Midbrain (tissue), 1 donor: ENCODE measurements at regions not wholly inside any gene's neighbourhood (a gene's known extent, or its start where the extent isn't known, plus 50 kb on each side); places are given as distances from the start of the nearest gene placed in this dataset.
"Not testable (repeated sequence)": the region's sequence is repeated elsewhere in the genome, so short reads cannot be mapped to it uniquely, and the experiment has no call there.

Experiments
- DNase-seq: peaks from one replicate; lab custom pipeline; 2025; lab: John Stamatoyannopoulos, UW

- no peak for DNase-seq
Observed at GRCh38 chr14:71536927-71537772, 395.1 kb upstream of the RGS6 start.

- DNase-seq = no peak
Observed at GRCh38 chr14:71538288-71538687, 393.9 kb upstream of the RGS6 start.

- DNase-seq = no peak
Observed at GRCh38 chr14:71538938-71539649, 393.1 kb upstream of the RGS6 start.

DNA sequence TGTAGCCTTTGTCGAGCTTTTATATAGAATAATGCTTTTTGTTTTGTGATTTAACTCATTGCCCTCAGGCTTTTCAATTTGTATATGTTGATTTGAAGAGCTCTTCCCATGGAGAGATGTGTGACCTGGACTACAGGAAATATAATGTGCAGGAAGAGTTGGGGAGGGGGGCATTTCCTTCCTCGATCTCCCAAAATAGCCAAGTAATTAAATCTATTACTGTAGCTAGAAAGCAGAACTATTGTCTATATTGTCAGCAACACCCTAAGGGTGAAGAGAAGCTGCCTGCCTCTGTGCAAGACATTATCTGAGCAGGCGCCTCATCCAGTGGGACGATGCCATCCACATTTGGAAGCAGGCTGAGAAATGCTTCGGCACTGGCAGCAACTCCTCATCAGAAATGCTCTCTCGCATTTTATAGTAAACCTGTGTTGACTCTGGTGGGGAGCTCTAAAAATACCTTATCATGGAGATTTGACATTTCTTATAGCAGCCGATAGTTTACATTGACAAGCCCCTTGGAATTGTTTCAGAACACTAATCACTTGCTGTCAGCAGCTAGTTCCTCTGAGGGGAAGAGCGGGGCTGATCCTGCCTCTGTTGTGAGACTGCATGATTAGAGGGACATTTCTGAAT is 392.5 kb upstream of the RGS6 start:
- DNase-seq = peak; percentile 74

- no peak for DNase-seq
Observed at GRCh38 chr14:71541271-71541670, 391.0 kb upstream of the RGS6 start.

- DNase-seq = no peak
Observed at GRCh38 chr14:71541973-71542690, 390.1 kb upstream of the RGS6 start.

DNA sequence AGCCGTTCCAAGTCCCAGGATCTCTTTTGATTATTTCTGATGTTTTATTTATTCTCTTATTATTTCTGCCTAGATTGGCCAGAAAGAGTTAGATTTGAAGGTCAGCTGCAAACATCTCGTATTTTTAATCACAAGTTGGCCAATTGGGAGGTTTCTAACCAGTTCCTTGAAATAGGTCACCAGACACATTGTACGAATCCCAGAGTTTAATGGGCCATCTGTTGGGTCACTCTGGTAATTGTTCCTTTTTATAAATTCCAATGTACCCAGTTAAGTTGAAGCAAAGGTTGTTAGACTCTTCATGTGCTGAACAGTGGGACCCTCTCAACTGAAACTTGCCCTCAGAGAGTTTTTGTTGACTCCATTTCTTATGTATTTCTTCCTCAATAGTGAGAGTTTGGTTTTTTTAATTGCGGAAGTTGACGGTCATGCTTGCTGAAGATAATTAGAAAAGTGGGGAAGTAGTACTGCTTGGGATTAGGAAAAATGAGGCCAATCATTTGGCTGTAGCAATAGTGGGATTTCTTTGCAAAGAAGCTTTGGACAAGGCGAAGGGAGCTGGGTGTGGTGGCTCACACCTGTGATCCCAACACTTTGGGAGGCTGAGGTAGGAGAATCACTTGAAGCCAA is 382.7 kb upstream of the RGS6 start:
- DNase-seq = no peak

DNA sequence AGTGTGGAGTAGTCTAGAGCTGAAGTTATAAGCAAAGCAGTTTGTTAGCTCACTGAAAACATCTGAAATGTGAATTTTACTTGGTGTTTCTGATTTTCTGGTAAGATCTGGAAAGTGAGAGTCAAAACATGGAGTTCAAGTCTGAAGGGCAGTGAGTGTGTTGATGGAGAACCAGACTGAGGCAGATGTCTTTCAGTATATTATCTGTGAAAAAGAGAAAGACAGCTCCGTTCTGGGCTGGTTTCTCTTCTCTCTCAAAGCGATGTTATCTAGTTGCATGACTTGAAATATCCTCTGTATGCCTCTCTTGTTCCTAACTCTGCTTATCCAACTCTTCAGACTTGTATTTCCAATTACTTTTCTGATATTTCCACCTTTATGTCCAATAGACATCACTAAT is 381.9 kb upstream of the RGS6 start:
- no peak for DNase-seq

DNA sequence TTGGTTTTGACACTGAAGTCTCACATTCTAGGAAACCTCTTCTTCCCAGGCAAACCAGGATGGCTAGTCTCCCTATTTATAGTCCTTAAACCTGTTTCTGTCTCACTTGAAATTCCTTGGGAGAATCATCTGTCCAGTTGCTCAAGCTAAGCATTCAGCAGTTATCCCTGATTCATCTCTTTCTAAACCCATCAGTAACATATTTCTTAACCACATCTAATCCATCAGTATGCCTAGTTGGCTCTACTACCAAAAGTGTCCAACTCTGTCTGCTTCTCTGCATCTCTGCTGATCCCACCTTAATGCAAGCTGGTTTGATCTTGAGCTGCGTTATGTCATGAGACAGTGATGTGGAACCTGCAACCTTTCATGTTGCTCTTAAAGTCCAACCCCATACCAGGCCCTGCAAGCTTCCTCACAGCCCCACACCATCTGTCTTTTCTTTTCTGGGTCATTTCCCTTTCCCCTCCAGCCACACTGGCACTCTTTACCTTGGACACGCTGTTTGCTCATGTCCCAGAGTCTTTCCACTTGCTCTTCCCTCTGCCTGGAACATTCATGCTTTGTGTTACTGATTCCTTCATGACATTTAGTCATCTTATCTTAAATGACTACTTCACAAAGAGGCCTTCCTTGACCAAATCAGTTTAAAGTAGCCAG is 380.8 kb upstream of the RGS6 start:
- DNase-seq = no peak

DNA sequence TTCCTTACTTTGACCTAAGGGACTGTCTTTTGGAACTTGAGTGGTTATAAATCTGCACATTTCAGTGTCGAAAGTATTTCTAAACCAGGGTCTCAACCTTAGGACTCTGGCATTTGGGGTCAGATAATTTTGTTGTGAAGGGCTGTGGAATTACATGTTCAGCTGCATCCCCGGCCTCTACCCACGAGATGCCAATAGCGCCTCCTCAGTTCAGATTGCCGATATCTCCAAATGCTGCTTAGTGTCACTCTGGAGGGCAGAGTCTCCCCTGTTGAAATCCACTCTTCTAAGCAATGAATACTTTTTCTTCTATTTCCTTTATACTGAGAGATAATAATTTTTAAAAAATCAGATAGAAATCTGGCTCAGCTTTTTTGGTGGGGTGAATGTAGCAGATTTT is 379.4 kb upstream of the RGS6 start:
- DNase-seq = no peak

DNA sequence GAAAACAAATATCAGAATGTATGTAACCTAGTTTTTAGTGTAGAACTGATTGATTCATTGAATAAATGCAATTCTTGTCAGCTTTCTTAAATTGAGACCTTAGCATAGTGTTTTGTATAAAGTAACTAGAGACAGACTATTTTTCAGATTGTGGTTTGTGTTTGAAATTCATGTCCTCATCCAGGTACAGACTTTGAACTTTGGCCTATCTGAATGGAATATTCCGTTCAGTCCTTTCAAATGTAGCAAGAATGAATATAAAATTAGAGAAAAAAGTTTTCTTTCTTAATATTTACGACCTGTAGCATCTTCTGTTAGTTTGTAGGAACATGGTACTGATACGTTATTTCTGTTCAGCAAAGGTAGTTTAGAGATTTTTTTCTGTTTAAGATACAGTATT is 378.4 kb upstream of the RGS6 start:
- DNase-seq = no peak

GRCh38 chr14:71554323-71554722 is 377.9 kb upstream of the RGS6 start:
- no peak for DNase-seq

- DNase-seq = no peak
Observed at GRCh38 chr14:71554959-71555612, 377.1 kb upstream of the RGS6 start.

DNA sequence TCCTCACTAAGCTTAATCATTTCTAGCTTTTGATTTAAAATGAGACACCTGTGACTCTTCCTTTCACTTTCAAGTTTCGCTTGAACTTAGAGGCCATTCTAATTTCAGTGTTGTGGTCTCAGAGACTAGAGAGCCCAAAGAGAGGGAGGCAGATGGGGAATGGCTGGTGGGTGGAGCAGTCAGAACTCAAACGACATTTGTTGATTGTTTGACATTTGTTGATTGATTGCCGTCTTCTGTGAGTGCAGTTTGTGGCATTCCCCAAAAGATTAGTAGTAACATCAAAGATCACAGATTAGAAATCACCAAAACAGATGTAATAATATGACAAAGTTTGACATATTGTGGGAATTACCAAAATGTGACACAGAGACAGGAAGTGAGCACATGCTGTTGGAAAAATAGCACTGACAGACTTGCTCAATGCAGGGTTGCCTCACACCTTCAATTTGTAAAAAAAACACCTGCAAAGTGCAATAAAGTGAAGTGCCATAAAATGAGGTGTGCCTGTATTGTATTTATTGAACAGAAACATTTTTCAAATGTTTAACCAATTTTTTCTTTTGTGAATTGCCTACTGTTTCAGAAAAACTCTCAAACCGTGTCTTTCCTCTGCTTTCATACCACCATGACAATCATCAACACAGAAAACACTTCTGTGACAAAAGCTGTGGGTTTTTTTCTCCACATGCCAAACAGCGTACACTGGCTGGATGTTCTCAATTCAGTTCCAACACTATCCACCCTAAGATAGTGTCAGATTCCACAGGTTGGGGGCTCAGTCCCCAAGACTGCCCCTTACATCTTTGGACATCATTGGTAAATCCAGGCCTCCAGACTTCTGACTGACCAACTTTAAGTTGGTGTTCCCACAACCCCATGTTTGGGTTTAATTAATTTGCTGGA is 376.3 kb upstream of the RGS6 start:
- no peak for DNase-seq

GRCh38 chr14:71556730-71557129 is 375.5 kb upstream of the RGS6 start:
- no peak for DNase-seq

- DNase-seq = no peak
Observed at GRCh38 chr14:71557351-71557750, 374.9 kb upstream of the RGS6 start.

DNA sequence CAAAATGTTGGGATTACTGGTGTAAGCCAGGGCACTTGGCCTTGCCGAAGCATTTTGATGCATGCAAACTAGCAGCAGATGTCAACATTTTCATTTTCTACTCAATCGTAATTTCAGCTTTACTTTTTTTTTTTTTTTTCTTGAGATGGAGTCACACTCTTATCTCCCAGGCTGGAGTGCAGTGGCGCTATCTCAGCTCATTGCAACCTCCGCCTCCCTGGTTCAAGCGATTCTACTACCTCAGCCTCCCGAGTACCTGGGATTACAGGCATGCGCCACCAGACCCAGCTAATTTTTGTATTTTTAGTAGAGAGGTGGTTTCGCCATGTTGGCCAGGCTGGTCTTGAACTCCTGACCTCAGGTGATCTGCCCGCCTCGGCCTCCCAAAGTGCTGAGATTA is 373.3 kb upstream of the RGS6 start:
- not testable (repeated sequence) for DNase-seq

- no peak for DNase-seq
Observed at GRCh38 chr14:71560751-71561150, 371.5 kb upstream of the RGS6 start.

DNA sequence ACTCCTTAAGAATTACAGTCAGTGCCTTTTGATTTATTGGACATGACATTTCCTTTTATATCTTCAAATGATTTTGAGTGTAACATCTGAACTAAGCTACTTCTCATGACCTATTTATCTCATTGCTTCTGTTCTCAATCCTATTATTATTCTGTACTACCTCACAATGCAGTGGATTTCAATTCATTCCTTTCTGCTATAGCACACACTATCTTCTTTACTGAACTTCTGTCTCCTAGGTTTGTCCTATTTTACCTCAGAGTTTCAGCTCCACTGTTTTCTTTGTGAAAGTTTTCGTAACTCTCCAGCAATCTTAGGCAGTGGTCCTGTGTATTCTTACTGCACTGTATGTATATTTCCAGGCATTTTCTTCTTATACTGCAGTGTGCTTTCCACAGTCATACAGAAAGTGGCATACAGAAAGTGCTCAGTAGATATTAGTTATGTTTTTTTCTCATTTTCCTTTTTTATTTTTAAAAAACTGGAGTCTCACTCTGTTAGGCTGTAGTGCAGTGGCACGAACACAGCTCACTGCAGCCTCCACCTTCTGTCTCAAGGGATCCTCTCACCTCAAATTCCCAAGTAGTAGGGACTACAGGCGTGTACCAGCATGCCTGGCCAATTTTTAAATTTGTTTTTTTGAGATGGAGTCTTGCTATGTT is 368.6 kb upstream of the RGS6 start:
- DNase-seq = no peak
